Stimulated activated naive CD8-positive, alpha-beta T cell treated with anti-CD3 and anti-CD28 coated beads, Interleukin-15, Interleukin-2, amounts not matched to agents 100 U/mL and 50 U/mL, for 24 hours (primary cell): ENCODE measurements at regions not wholly inside any gene's neighbourhood (a gene's known extent, or its start where the extent isn't known, plus 50 kb on each side); places are given as distances from the start of the nearest gene placed in this dataset.
"Not testable (repeated sequence)": the region's sequence is repeated elsewhere in the genome, so short reads cannot be mapped to it uniquely, and the experiment has no call there.

Experiments used
- ATAC-seq: fragments of 150-1000 bp; cut with Tn5 transposase; one replicate; pipeline ENCODE4 v1.10.0; 2021
- DNase-seq: peaks from one replicate; pipeline ENCODE4 v3.0.0; 2021

DNA sequence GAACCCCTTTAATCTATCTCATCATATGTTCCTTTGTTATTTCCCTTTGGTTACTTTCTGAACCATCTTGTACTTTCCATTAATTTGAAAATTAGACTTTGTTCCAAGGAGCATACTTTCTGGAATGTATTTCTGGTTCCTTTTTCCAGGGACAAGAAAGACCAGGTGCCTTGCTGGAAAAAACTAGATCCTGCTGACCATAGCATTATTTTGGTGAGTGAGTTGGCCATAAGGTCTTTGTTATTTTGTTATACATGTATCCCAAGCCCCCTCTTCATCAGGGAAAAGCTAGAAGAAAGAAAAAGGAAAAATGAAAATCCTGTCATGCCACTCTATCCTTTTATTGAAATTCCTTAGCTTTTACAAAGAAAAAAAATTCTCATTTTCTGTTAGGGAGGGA, 228.1 kb upstream of the TFPI start:
- ATAC-seq (no peak), DNase-seq (no peak)

- no peak for ATAC-seq
These were observed 229.2 kb upstream of the TFPI start for GRCh38 chr2:187783446-187783845.

GRCh38 chr2:187784138-187784537, 229.9 kb upstream of the TFPI start:
- ATAC-seq, DNase-seq: not testable (repeated sequence)

More at GRCh38 chr2:187783446-187783845, 229.2 kb upstream of the TFPI start:
- no peak for DNase-seq

- ATAC-seq (no peak), DNase-seq (no peak)
These were observed 245.4 kb upstream of the TFPI start for GRCh38 chr2:187799601-187800000.

- no peak for DNase-seq
- no peak for ATAC-seq
These were observed 249.6 kb upstream of the TFPI start for GRCh38 chr2:187803816-187804215.

- DNase-seq (no peak), ATAC-seq (no peak)
These were observed 260.9 kb upstream of the TFPI start for GRCh38 chr2:187815113-187815512.

GRCh38 chr2:187819624-187820023, 265.4 kb upstream of the TFPI start:
- no peak for ATAC-seq
- DNase-seq: no peak

DNA sequence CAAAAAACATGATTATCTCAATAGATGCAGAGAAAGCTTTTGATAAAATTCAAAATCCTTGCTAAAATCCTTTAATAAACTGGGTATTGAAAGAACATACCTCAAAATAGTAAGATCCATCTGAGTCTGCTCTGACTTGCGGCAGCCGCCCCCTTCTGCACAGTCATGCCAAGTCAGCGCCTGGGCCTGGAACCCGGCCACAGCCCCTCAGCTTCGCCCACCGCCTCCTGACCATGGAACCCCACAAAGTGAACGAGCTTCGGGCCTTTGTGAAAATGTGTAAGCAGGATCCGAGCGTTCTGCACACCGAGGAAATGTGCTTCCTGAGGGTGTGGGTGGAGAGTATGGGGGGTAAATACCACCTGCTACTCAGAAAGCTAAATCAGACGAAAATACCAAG, 270.9 kb upstream of the TFPI start:
- DNase-seq (no peak), ATAC-seq (no peak)

- DNase-seq (no peak), ATAC-seq (no peak)
These were observed 271.8 kb upstream of the TFPI start for GRCh38 chr2:187826023-187826422.

DNA sequence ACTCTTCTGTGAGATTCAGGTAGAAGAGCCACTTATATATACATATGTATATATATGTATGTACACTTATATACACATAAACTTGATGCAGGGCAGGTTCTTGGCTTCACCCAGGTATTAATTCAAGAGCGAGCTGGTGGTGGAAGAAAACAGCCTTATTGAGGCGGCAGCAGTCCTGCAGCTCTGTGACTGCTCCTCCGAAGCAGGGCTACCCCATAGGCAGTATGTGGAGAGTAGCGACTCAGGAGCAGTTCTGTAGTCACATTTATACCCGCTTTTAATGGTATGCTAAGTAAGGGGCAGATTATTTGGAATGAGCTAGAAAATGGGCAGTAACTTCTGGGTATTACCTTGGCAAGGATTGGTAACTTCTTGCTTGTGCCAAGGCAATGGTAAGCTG, 280.6 kb upstream of the TFPI start:
- ATAC-seq: no peak

DNA sequence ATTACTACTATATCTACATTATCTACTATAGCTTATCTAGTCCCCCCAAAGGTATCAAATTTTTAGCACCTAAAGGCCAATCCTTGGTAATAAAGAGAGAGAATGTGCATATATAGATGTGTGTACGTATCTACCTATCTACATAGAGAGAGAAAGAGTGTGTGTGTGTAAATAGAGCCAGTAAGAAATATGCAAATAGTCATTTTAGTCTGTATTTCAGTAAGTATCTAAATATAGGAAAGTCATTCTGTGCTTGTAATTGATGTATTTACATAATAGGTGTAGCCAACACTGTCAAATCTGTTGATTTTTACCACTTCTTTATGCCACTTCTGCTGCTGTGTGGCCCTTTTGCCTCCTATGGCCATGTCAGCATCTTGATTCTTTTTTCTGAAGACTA, 284.5 kb upstream of the TFPI start:
- ATAC-seq (no peak), DNase-seq (no peak)

More for the DNA sequence above, 280.6 kb upstream of the TFPI start:
- no peak for DNase-seq

DNA sequence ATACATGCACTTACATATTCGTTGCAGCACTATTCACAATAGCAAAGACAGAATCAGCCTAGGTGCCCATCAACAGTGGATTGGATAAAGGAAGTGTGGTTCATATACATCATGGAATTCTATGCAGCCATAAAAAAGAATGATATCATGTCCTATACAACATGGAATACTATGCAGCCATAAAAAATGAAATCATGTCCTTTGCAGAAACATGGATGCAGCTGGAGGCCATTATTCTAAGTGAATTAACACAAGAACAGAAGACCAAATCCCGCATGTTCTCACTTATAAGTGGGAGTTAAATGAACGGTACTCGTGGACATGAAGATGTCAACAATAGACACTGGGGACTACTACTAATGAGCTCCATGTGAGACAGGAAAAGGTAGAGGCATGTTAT, 288.1 kb upstream of the TFPI start:
- no peak for ATAC-seq
- no peak for DNase-seq

GRCh38 chr2:187842978-187843847, 289.0 kb upstream of the TFPI start:
- DNase-seq (no peak), ATAC-seq (no peak)

DNA sequence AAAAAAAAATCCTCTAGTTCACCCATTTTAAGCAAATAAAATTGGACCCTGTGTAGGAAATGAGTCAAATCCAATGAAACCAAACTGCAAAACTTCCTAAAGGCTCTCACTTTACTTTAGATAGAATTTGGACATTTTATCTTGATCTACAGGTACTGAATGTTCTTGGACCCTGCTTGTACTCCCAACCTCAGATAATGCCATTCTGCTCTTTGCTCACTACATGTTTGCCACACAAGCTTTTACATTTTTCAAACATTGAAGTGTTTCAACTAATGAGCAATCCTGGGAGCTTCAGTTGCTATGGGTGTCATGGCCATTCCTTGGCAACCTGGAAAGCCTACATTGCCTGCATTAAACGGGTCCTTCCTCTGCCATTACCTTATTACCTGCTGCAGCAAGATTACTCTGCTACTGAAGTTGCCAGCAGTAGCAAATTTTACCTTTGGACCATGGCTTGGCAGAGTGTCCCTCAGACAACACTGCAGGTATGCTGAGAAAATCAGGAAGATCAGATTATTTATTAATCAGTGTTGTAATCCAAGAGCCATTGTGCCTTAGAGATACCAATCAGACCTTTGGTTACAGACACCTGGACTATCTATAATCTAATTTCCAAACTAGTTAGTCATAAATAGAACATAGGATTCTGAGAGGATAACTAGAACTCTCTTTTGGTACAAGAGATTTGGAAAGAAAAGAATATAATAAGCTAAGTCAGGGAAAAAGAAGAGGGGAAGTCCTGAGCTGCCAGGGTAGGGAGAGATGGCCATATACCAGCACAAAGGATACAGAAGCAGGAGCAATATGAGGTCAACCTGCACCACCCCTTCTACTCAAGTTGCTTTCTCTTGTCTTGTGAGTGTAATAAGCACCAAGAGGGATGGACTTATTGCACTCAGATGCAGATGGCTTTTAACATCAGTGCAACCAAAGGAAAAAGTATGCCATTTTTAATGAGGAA, 293.3 kb upstream of the TFPI start:
- no peak for DNase-seq
- no peak for ATAC-seq

GRCh38 chr2:187851955-187852561, 297.8 kb upstream of the TFPI start:
- ATAC-seq (no peak), DNase-seq (no peak)

DNA sequence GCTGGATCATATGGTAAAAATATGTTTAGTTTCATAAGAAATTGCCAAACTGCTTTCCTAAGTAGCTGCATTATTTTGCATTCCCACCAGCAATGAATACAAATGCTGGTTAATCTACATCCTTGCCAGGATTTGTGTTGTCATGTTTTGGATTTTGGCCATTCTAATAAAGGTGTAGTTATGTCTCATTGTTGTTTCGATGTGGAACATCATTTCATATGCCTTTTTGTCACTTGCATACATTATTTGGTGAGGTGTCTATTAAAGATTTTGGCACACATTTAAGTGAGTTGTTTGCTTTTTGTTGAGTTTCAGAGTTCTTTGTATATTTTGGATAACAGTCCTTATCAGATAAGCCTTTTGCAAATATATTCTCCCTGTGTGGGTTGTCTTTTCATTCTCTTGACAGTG, 299.2 kb upstream of the TFPI start:
- DNase-seq (no peak), ATAC-seq (no peak)

DNA sequence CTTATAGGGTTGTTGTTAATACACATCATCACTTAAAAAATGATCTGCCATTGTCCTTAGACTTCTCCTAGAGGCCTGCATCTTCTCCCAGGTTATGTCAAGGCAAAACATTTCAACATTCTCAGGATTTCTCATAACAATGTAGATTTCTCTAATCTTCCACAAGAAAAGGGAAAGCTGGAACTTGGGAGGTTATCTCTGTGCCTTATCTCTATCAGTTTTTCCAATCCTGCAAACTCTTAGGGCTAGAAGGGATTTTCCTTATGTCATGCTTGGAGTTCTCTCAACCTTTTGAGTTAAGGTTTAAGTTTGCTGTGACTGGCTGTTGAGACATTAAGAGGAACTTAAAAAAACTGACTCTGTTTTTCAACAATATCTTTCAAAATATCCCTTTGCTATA, 300.6 kb upstream of the TFPI start:
- DNase-seq (no peak), ATAC-seq (no peak)

DNA sequence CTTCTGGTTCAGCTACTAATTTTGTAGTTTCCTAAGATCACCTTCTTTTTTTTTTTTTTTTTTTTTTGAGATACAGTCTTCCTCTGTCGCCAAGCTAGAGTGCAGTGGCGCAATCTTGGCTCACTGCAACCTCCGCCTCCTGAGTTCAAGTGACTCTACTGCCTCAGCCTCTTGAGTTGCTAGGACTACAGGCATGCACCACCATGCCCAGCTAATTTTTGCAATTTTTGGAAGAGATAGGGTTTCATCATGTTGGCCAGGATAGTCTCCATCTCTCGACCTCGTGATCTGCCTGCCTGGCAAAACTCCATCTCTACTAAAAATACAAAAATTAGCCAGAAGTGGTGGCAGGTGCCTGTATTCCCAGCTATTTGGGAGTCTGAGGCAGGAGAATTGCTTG, 301.5 kb upstream of the TFPI start:
- no peak for DNase-seq

DNA sequence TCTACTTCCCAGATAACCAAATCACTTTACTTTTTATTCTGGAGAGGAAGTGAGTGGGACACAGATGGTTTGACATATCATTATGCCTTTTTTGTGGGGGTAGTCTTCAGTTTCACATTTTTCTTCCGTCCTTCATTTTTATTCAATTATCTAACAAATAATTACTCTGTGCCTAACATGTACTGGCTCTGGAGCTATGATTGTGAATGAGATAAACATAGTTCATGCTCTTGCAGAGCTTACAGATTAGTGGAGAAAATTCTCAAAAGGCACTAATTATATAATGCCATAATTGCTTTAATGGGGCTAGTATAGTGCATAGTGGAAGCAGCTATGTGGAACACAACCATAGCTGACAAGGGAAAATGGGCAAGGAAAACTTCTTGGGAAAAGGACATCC, 303.6 kb upstream of the TFPI start:
- ATAC-seq (no peak), DNase-seq (no peak)

More for the DNA sequence above, 301.5 kb upstream of the TFPI start:
- no peak for ATAC-seq

DNA sequence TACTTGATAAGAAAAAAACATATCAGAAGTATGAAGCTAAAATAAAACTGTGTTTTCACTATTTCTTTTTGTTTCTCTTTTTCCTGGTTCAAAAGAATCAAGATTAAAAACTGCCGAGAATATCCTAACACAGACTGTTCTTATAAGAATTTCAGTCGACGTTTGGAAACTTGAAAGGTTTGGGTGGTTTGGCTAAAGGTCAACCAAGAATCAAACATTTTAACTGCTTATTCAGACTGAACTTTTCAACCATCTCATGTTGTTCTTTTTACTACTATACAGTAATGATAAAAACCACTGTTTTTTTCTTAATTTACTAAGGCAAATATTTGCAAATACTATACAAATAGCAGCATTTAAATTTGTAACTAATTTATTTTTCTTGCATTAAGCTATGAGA, 308.5 kb upstream of the TFPI start:
- no peak for ATAC-seq
- DNase-seq: no peak

DNA sequence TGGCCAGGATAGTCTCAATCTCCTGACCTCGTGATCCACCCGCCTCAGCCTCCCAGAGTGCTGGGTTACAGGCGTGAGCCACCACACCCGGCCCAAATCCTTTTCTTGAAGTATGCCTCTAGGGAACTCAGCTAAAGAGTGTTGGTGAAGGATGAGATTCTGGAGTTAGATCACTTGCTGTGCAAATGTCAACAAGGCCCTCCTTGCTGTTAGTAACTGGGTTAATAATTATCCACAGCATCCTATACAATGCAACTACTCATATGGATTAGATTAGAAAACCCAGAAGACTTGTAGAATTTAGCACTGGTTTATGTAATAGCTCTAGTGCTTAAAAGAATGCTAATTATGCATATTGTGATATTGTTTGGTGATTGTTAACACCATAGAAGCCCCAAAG, 310.8 kb upstream of the TFPI start:
- ATAC-seq: no peak
- DNase-seq: no peak

DNA sequence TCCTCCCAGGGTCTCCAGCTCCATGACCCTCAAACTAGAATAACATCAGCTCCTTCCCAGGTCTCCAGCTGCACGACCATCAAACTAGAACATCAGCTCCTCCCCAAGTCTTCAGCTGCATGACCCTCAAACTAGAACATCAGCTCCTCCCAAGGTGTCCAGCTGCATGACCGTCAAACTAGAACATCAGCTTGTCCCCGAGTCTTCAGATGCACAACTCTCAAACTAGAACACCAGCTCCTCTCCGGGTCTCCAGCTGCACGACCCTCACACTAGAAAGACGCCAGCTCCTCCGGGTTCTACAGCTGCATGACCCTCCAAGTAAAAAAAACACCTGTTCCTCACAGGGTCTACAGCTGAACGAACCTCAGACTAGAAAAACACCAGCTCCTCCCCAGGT, 312.9 kb upstream of the TFPI start:
- ATAC-seq (no peak), DNase-seq (no peak)

- ATAC-seq (no peak), DNase-seq (no peak)
These were observed 315.0 kb upstream of the TFPI start for GRCh38 chr2:187869195-187869594.
